ENCODE measurements at regions not wholly inside any gene's neighbourhood (a gene's known extent, or its start where the extent isn't known, plus 50 kb on each side); places are given as distances from the start of the nearest gene placed in this dataset.

- no peak for TF ChIP-seq CTCF (conservative IDR thresholded peaks at IDR 0.05; ENCODE audit: low read depth in 2 of 2)
- TF ChIP-seq ETS1 (IDR thresholded peaks at IDR 0.05): no peak
Measured at GRCh38 chr6:3584606-3585005, 127.8 kb upstream of the SLC22A23 start (continued).

- Histone ChIP-seq H3F3A (replicated peaks; ENCODE audit: low read depth) (no peaks in the 10 kb centered on the region), H3K4me1 (ENCODE audit: insufficient read depth) (peaks cover 8% of the 10 kb centered on the region; the same call in 1 of the 2 replicates), H3K4me2 (no peak overlapping the region), H3K36me3 (ENCODE audit: insufficient read depth) (no peaks in the 10 kb centered on the region), H3K27ac (ENCODE audit: low read depth) (no peak overlapping the region), H3K4me3 (no peak overlapping the region), H3K9me2 (ENCODE audit: insufficient read depth) (no peaks in the 10 kb centered on the region), H4K20me1 (replicated peaks; ENCODE audit: insufficient read depth) (no peaks in the 10 kb centered on the region), H3K79me2 (replicated peaks; ENCODE audit: insufficient read depth) (no peaks in the 10 kb centered on the region), H2AFZ (no peak overlapping the region), H3K27me3 (ENCODE audit: insufficient read depth) (no peaks in the 10 kb centered on the region)
- Mint-ChIP-seq H3K9me3 (no peaks in the 10 kb centered on the region), H3K4me3 (no peak overlapping the region), H3K27me3 (ENCODE audit: insufficient read depth, low read depth, poor library complexity) (peaks cover 8% of the 10 kb centered on the region), H3K36me3 (ENCODE audit: low read depth) (no peaks in the 10 kb centered on the region), H3K27ac (no peak overlapping the region), H3K4me1 (peaks cover 14% of the 10 kb centered on the region)
- DNase-seq (ENCODE audit: low spot score) (no peak), ATAC-seq (no peak)
- TF ChIP-seq POLR2AphosphoS5 (IDR thresholded peaks at IDR 0.05; ENCODE audit: low read depth) (no peak), JUNB (IDR thresholded peaks at IDR 0.05; ENCODE audit: unreplicated experiment) (no peak), ZNF462 (CRISPR knock-in tag; IDR thresholded peaks at IDR 0.05) (no peak), EZH2 (IDR thresholded peaks at IDR 0.05; ENCODE audit: low read depth, unreplicated experiment) (no peak), REST (IDR thresholded peaks at IDR 0.05; ENCODE audit: unreplicated experiment) (no peak), EZH2phosphoT487 (IDR thresholded peaks at IDR 0.05; ENCODE audit: unreplicated experiment) (no peak), ETS1 (IDR thresholded peaks at IDR 0.05) (no peak), NANOG (IDR thresholded peaks at IDR 0.05; ENCODE audit: borderline replicate concordance) (no peak)
Measured at GRCh38 chr6:3581469-3581868, 124.6 kb upstream of the SLC22A23 start.
